ENCODE measurements at regions not wholly inside any gene's neighbourhood (a gene's known extent, or its start where the extent isn't known, plus 50 kb on each side); places are given as distances from the start of the nearest gene placed in this dataset.
A peak's percentile ranks its signal among the peaks of the same experiment; 100 is the strongest.

GRCh38 chr18:77862066-77862757 is 612.6 kb downstream of the GALR1 start:
- DNase-seq, result no peak

GRCh38 chr18:77865853-77866252 is 616.2 kb downstream of the GALR1 start:
- no peak for DNase-seq

- no peak for DNase-seq
Measured at GRCh38 chr18:77866351-77866750, 616.7 kb downstream of the GALR1 start.

- DNase-seq, result no peak
Measured at GRCh38 chr18:77870199-77870598, 620.6 kb downstream of the GALR1 start.

GRCh38 chr18:77870894-77871293 is 621.2 kb downstream of the GALR1 start:
- DNase-seq, result no peak

- DNase-seq, result no peak
Measured at GRCh38 chr18:77872166-77872565, 622.5 kb downstream of the GALR1 start.

GRCh38 chr18:77876319-77876865 is 626.7 kb downstream of the GALR1 start:
- no peak for DNase-seq

GRCh38 chr18:77879829-77880228 is 630.2 kb downstream of the GALR1 start:
- no peak for DNase-seq

- DNase-seq, result no peak
Measured at GRCh38 chr18:77884454-77884853, 634.8 kb downstream of the GALR1 start.

GRCh38 chr18:77894060-77894459 is 644.4 kb downstream of the GALR1 start:
- DNase-seq, result no peak

- DNase-seq, result no peak
Measured at GRCh38 chr18:77895250-77895649, 645.6 kb downstream of the GALR1 start.

GRCh38 chr18:77896586-77897252 is 647.1 kb downstream of the GALR1 start:
- no peak for DNase-seq

GRCh38 chr18:77897606-77898005 is 648.0 kb downstream of the GALR1 start:
- no peak for DNase-seq

GRCh38 chr18:77899972-77900754 is 650.5 kb downstream of the GALR1 start:
- DNase-seq, result peak in 3 of 4 experiments; percentile 5 to 19 (median 8)

GRCh38 chr18:77905011-77905410 is 655.4 kb downstream of the GALR1 start:
- no peak for DNase-seq

- DNase-seq, result no peak
Measured at GRCh38 chr18:77905449-77906055, 655.9 kb downstream of the GALR1 start.

- DNase-seq, result no peak
Measured at GRCh38 chr18:77906103-77906892, 656.6 kb downstream of the GALR1 start.

GRCh38 chr18:77910347-77910746 is 660.7 kb downstream of the GALR1 start:
- DNase-seq, result no peak

- DNase-seq, result no peak
Measured at GRCh38 chr18:77911971-77912605, 662.4 kb downstream of the GALR1 start.

- DNase-seq, result no peak
Measured at GRCh38 chr18:77918730-77919129, 669.1 kb downstream of the GALR1 start.

- no peak for DNase-seq
Measured at GRCh38 chr18:77919923-77920322, 670.3 kb downstream of the GALR1 start.

GRCh38 chr18:77935342-77935741 is 685.7 kb downstream of the GALR1 start:
- DNase-seq, result no peak

All from activated CD4-positive, CD25-positive, alpha-beta regulatory T cell (primary cell).